HepG2 (cell line): ENCODE measurements at regions not wholly inside any gene's neighbourhood (a gene's known extent, or its start where the extent isn't known, plus 50 kb on each side); places are given as distances from the start of the nearest gene placed in this dataset.

Experiments
- ATAC-seq: fragments of 200-7000 bp; cut with Tn5 transposase; 3 replicates; pipeline ENCODE4 v1.9.1; 2020; ENCODE audit warnings: mild to moderate bottlenecking, moderate library complexity
- BruUV-seq: library from RNA; stranded (reverse); fragments of 400-500 nt; replicated peaks from 2 replicates; lab custom pipeline; 2021; lab: Mats Ljungman, UMichigan
- CTCF ChIA-PET: fragments of 300-600 bp; formaldehyde crosslinking; extraction: SDS; loops from one replicate; lab custom pipeline; 2021; ENCODE audit warnings: low total read pairs, inconsistent platforms, low intra/inter-chr PET ratio; lab: Yijun Ruan, JAX
- POLR2A ChIA-PET: fragments of 350-600 bp; sonication (Branson Sonifier 250); formaldehyde crosslinking; loops from one replicate; lab custom pipeline; 2020; ENCODE audit warnings: antibody characterized with exemption, inconsistent platforms; lab: Yijun Ruan, JAX
- DNase-seq: peaks from one replicate; pipeline ENCODE4 v3.0.0-alpha.2; 2015; ENCODE audit warnings: low spot score
- FAIRE-seq: peaks from 3 replicates; lab custom pipeline; 2011; peaks lifted over from hg19 to GRCh38; lab: Jason Lieb, UNC
- H2AFZ ChIP-seq: one replicate; pipeline ENCODE4 v1.6.1; 2011; ENCODE audit warnings: low read length, inconsistent platforms
- H3K27ac ChIP-seq: fragments of 300-600 bp; 3 replicates; pipeline ENCODE4 v1.8.0; 2011; ENCODE audit warnings: mixed run types, mild to moderate bottlenecking, mixed read lengths, low read length, inconsistent platforms; ENCODE audit not compliant: insufficient read depth; ENCODE audit errors: extremely low read length
- H3K27me3 ChIP-seq, 2 experiments: fragments of 200-600 bp in 1 of 2; 2 replicates in 1 of 2; 3 replicates in 1 of 2; pipeline versions ENCODE4 v1.6.0 to v1.8.0; 2011; ENCODE audit warnings: low read length in 2 of 2, mild to moderate bottlenecking in 2 of 2, moderate library complexity in 2 of 2, inconsistent platforms in 1 of 2; ENCODE audit not compliant: insufficient read depth in 2 of 2, control insufficient read depth in 1 of 2
- H3K36me3 ChIP-seq, 2 experiments: fragments of 200-600 bp in 1 of 2; replicated peaks in 1 of 2; 2 replicates in 1 of 2; 3 replicates in 1 of 2; pipeline versions ENCODE4 v1.5.1 to v1.8.0; 2011; ENCODE audit warnings: low read length in 2 of 2, inconsistent platforms in 1 of 2; ENCODE audit not compliant: insufficient read depth in 2 of 2, control insufficient read depth in 1 of 2
- H3K4me1 ChIP-seq: 2 replicates; pipeline ENCODE4 v1.5.1; 2012; ENCODE audit warnings: low read length, inconsistent platforms; ENCODE audit not compliant: insufficient read depth
- H3K4me2 ChIP-seq: 2 replicates; pipeline ENCODE4 v1.6.0; 2011; ENCODE audit warnings: low read depth, low read length, inconsistent platforms
- H3K4me3 ChIP-seq, 3 experiments: fragments of 200-600 bp in 1 of 3; sonication (generic), shearing (Covaris generic) in 1 of 3; replicated peaks in 1 of 3; 2 replicates each; pipeline ENCODE4 v1.5.1; 2011 to 2016; ENCODE audit warnings: low read length in 3 of 3, inconsistent platforms in 2 of 3, low read depth in 2 of 3, mild to moderate bottlenecking in 2 of 3, control low read depth in 1 of 3, mixed read lengths in 1 of 3; ENCODE audit not compliant: insufficient read depth in 1 of 3
- H3K79me2 ChIP-seq: one replicate; pipeline ENCODE4 v1.6.1; 2011; ENCODE audit warnings: low read length, inconsistent platforms; ENCODE audit not compliant: insufficient read depth
- H3K9ac ChIP-seq: 2 replicates; pipeline ENCODE4 v1.6.0; 2011; ENCODE audit warnings: mild to moderate bottlenecking, low read depth, low read length, inconsistent platforms; ENCODE audit not compliant: insufficient read depth
- H3K9me3 ChIP-seq: 2 replicates; pipeline ENCODE4 v1.5.1; 2012; ENCODE audit warnings: mild to moderate bottlenecking, low read length
- H4K20me1 ChIP-seq: 2 replicates; pipeline ENCODE4 v1.6.0; 2011; ENCODE audit warnings: inconsistent platforms, mild to moderate bottlenecking, low read length, moderate library complexity; ENCODE audit not compliant: insufficient read depth
- ATF7-NPFF ChIP-seq: sonication (generic); formaldehyde crosslinking; IDR thresholded peaks from 2 replicates; pipeline ENCODE4 v1.8.1; 2023; ENCODE audit warnings: mild to moderate bottlenecking, low read depth, missing genetic modification reagents, moderate library complexity
- DNMT1 ChIP-seq: sonication (generic); formaldehyde crosslinking; IDR thresholded peaks from 2 replicates; pipeline ENCODE4 v1.5.1; 2020; ENCODE audit warnings: mild to moderate bottlenecking, missing genetic modification reagents
- HMGXB4 ChIP-seq, 2 experiments: sonication (generic) in 1 of 2; formaldehyde crosslinking in 1 of 2; IDR thresholded peaks; 2 replicates each; pipeline versions ENCODE4 v1.4.0 to v1.6.1; 2018 to 2020; ENCODE audit warnings: missing genetic modification reagents in 2 of 2, borderline replicate concordance in 1 of 2, low read depth in 1 of 2, mild to moderate bottlenecking in 1 of 2, missing biosample characterization in 1 of 2
- JUNB ChIP-seq: sonication (generic); formaldehyde crosslinking; IDR thresholded peaks from 2 replicates; pipeline ENCODE4 v1.8.0; 2022; ENCODE audit warnings: missing genetic modification reagents, mild to moderate bottlenecking, borderline replicate concordance
- LBX2 ChIP-seq: sonication (generic); formaldehyde crosslinking; IDR thresholded peaks from 2 replicates; pipeline ENCODE4 v1.5.0; 2020; ENCODE audit warnings: missing genetic modification reagents, mild to moderate bottlenecking, borderline replicate concordance
- SMARCC2 ChIP-seq: fragments of 450-650 bp; IDR thresholded peaks from 2 replicates; pipeline ENCODE4 v1.6.1; 2017; ENCODE audit warnings: antibody characterized with exemption, mild to moderate bottlenecking
- TBX3 ChIP-seq: fragments of 450-650 bp; IDR thresholded peaks from 2 replicates; pipeline ENCODE4 v1.6.1; 2017; ENCODE audit warnings: antibody characterized with exemption, mild to moderate bottlenecking, inconsistent platforms, borderline replicate concordance
- TOPORS ChIP-seq: sonication (generic); formaldehyde crosslinking; IDR thresholded peaks from 2 replicates; pipeline ENCODE4 v1.8.0; 2023; ENCODE audit warnings: mild to moderate bottlenecking, missing genetic modification reagents
- ZNF136 ChIP-seq: sonication (generic); formaldehyde crosslinking; IDR thresholded peaks from 2 replicates; pipeline ENCODE4 v1.8.1; 2022; ENCODE audit warnings: low read depth, mild to moderate bottlenecking, moderate library complexity, missing genetic modification reagents
- ZNF205 ChIP-seq: IDR thresholded peaks from 2 replicates; pipeline ENCODE4 v1.6.1; 2018; ENCODE audit warnings: missing biosample characterization, missing genetic modification reagents
- ZNF407 ChIP-seq: sonication (generic); formaldehyde crosslinking; IDR thresholded peaks from one replicate; pipeline ENCODE4 v1.5.1; 2020; ENCODE audit warnings: mild to moderate bottlenecking, missing genetic modification reagents; ENCODE audit errors: not compliant biosample characterization
- ZNF558 ChIP-seq: sonication (generic); formaldehyde crosslinking; IDR thresholded peaks from 2 replicates; pipeline ENCODE4 v1.9.0; 2022; ENCODE audit warnings: mild to moderate bottlenecking, missing genetic modification reagents, borderline replicate concordance
- ZNF615 ChIP-seq: sonication (generic); formaldehyde crosslinking; IDR thresholded peaks from 2 replicates; pipeline ENCODE4 v1.5.0; 2020; ENCODE audit warnings: mild to moderate bottlenecking, missing genetic modification reagents, borderline replicate concordance
- ZNF790 ChIP-seq: sonication (generic); formaldehyde crosslinking; IDR thresholded peaks from 2 replicates; pipeline ENCODE4 v1.8.0; 2022; ENCODE audit warnings: missing genetic modification reagents, mild to moderate bottlenecking, borderline replicate concordance
- WGBS: methylation state at CpG from one replicate; pipeline ENCODE4 v1.1.6; 2017; ENCODE audit warnings: low lambda C conversion rate; 5-methylcytosine and 5-hydroxymethylcytosine counted together
- in situ Hi-C: cut with HindIII; loops from 2 replicates; pipeline ENCODE4 v1.10.0; 2017; ENCODE audit warnings: low pct_unique_long_range_greater_than_20kb; ENCODE audit not compliant: extremely low pct_ligation_motif_present
- intact Hi-C: fragments of 100-400 bp; cut with micrococcal nuclease; formaldehyde crosslinking; loops from one replicate; pipeline ENCODE4 v1.10.0; 2022; ENCODE audit not compliant: unreplicated experiment

- TF ChIP-seq HMGXB4 (CRISPR knock-in tag; IDR thresholded peaks at IDR 0.05; ENCODE audit: borderline replicate concordance in 1 of 2, low read depth in 1 of 2): no peak
- no peak for TF ChIP-seq JUNB (CRISPR knock-in tag)
- no peak for TF ChIP-seq ZNF615
- no peak for TF ChIP-seq TBX3
- no peak for TF ChIP-seq ATF7-NPFF (CRISPR knock-in tag)
- TF ChIP-seq ZNF558 (CRISPR knock-in tag): no peak
- TF ChIP-seq ZNF205 (CRISPR knock-in tag): no peak
- no peak for TF ChIP-seq ZNF790
Measured at GRCh38 chr12:91868054-91868453, 277.6 kb downstream of the BTG1 start (continued).

- H3K27me3 ChIP-seq: no peaks in the 10 kb centered on the region
- H3K4me3 ChIP-seq: no peak overlapping the region
- no peak overlapping the region for H3K27ac ChIP-seq
- no peak overlapping the region for H2AFZ ChIP-seq
- FAIRE-seq (no peak), DNase-seq (no peak), ATAC-seq (no peak)
- H3K4me1 ChIP-seq: no peaks in the 10 kb centered on the region
- intact Hi-C loops (no loop called here), in situ Hi-C loops (no loop called here)
- 40% methylated on average over 5 of the region's 5 CpGs for WGBS
- no peaks in the 10 kb centered on the region for H3K79me2 ChIP-seq
- BruUV-seq: no TSS peak
- H3K9ac ChIP-seq: no peak overlapping the region
- no peak overlapping the region for H3K4me2 ChIP-seq
- no peaks in the 10 kb centered on the region for H3K9me3 ChIP-seq
- no peaks in the 10 kb centered on the region for H3K36me3 ChIP-seq
- CTCF ChIA-PET: no interaction called here
- H4K20me1 ChIP-seq: no peaks in the 10 kb centered on the region
- POLR2A ChIA-PET: no interaction called here
- TF ChIP-seq LBX2 (CRISPR knock-in tag) (no peak), ZNF407 (CRISPR knock-in tag) (no peak), TOPORS (CRISPR knock-in tag) (no peak), SMARCC2 (no peak), ZNF136 (CRISPR knock-in tag) (no peak), DNMT1 (CRISPR knock-in tag) (no peak)
Measured at GRCh38 chr12:91866566-91866965, 279.1 kb downstream of the BTG1 start.
